Heart left ventricle (tissue), 16 donors: ENCODE measurements at regions not wholly inside any gene's neighbourhood (a gene's known extent, or its start where the extent isn't known, plus 50 kb on each side); places are given as distances from the start of the nearest gene placed in this dataset.

Experiments
- ATAC-seq, 4 donors: fragments of 200-7000 bp; cut with Tn5 transposase; one replicate each; pipeline ENCODE4 v1.9.1; 2020 to 2022; ENCODE audit warnings: moderate library complexity in 4 of 4, mild to moderate bottlenecking in 3 of 4, moderate number of reproducible peaks in 1 of 4
- DNase-seq, 5 donors: peaks; one replicate each; pipeline ENCODE4 v3.0.0-alpha.2; 2020
- H3K27ac ChIP-seq, 12 donors: fragments of 200-600 bp; sonication (generic) in 4 of 12; one replicate each; pipeline versions ENCODE4 v1.5.0 to v1.8.0; 2016 to 2022; ENCODE audit warnings: mild to moderate bottlenecking in 2 of 12
- H3K27me3 ChIP-seq, 9 donors: fragments of 200-600 bp; sonication (generic) in 2 of 9; one replicate each; pipeline versions ENCODE4 v1.5.1 to v1.8.0; 2016 to 2022; ENCODE audit warnings: mild to moderate bottlenecking in 3 of 9
- H3K36me3 ChIP-seq, 9 donors: fragments of 200-600 bp; sonication (generic) in 2 of 9; one replicate each; pipeline versions ENCODE4 v1.5.0 to v1.8.0; 2018 to 2022; ENCODE audit warnings: mild to moderate bottlenecking in 2 of 9
- H3K4me1 ChIP-seq, 12 donors: fragments of 200-600 bp; sonication (generic) in 4 of 12; one replicate each; pipeline versions ENCODE4 v1.5.0 to v1.8.0; 2016 to 2022; ENCODE audit warnings: mild to moderate bottlenecking in 3 of 12
- H3K4me3 ChIP-seq, 12 donors: fragments of 200-600 bp; sonication (generic) in 4 of 12; one replicate each; pipeline versions ENCODE4 v1.5.0 to v1.8.0; 2017 to 2022; ENCODE audit warnings: mild to moderate bottlenecking in 9 of 12, moderate library complexity in 4 of 12
- H3K9me3 ChIP-seq, 12 donors: fragments of 200-600 bp; sonication (generic) in 4 of 12; one replicate each; pipeline versions ENCODE4 v1.5.0 to v1.8.0; 2016 to 2022; ENCODE audit warnings: mild to moderate bottlenecking in 1 of 12
- POLR2A ChIP-seq, 2 donors: fragments of 450-650 bp; IDR thresholded peaks; one replicate each; pipeline ENCODE4 v1.6.1; 2017; ENCODE audit warnings: antibody characterized with exemption in 2 of 2, mild to moderate bottlenecking in 2 of 2, moderate library complexity in 2 of 2
- WGBS, 4 donors: extraction: QIAGEN DNeasy Blood & Tissue Kit in 2 of 4; methylation state at CpG; one replicate each; pipeline versions ENCODE4 v1.1.5 to v1.1.7; 2013 to 2018; 5-methylcytosine and 5-hydroxymethylcytosine counted together
- intact Hi-C, 10 donors: fragments of 100-400 bp; cut with DNase I; formaldehyde crosslinking; loops; one replicate each; pipeline versions ENCODE4 v1.11.1 to v1.14.2; 2022
- TF ChIP-seq, protein P1 (sequence below), 12 donors: fragments of 200-600 bp; sonication (generic) in 4 of 12; IDR thresholded peaks; one replicate each; pipeline versions ENCODE4 v1.5.0 to v1.8.0; 2018 to 2022; ENCODE audit warnings: antibody characterized with exemption in 12 of 12, mild to moderate bottlenecking in 5 of 12
- donor health status: ischemic (EF 13 %, LVEDD 7.1; RV severe dilation, severe dysfunction).
- donor health status: healthy with polysubstance abuse.
- donor health status: DM: no; HTN: yes; CAD: no.
- donor health status: DM: no; HTN: no; CAD: no.
- donor health status: ischemic (EF 25% LVEDD 6.9; RV normal size, moderate dysfunction).
- donor health status: ischemic (EF 25% LVEDD 5.7; RV mildly dilated, moderate dysfunction).
- donor health status: healthy.
- donor health status: DM: yes; HTN: yes; CAD: no.
- donor health status: ischemic (EF 35%, LVEDD 5.7; RV mildly dilated, moderate dysfunction).
- donor health status: nonischemic (EF 11% LVEDD 7.7; RV severe dilation, severe dysfunction).
- donor health status: DM: yes; HTN: yes; CAD: no.
- donor health status: PGD.
- donor health status: ischemic (EF 29% LVEDD 5.4; RV normal size, mild dysfunction).
- donor health status: nonischemic (EF 23%, LVEDD 6.1; RV moderate dilation, normal function).

DNA sequence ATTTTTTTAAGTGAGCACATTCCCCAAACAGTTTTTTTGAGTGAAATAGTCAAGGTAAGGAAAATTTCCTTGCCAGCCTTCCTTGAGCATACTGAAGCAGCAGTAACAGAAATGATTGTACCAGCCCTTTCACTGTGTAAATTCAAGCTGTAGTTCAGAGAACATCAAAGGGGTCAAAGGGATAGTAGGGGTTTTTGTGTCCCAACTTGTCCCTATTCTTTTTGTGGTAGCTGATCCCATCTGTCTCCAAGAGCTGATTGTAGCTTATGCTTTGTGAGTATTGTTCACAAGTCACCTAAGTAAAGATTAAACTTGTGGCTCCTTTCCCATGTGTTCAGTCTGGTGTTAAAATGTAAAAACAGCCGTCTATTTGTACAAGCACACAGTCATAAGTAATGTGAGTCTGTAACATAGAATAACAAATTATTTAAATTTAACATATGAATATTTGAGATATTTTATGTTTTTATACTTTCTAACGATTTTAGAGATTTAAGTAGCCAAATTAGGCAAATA is 185.0 kb downstream of the CENPW start:
- intact Hi-C loops = no loop called here
- Histone ChIP-seq H3K4me3 (no peak overlapping the region), H3K27me3 (no peaks in the 10 kb centered on the region), H3K4me1 (peaks cover 0 to 2% (median 0%) of the 10 kb centered on the region in 12 donors), H3K36me3 (no peaks in the 10 kb centered on the region), H3K9me3 (peaks cover 0 to 9% (median 0%) of the 10 kb centered on the region in 12 donors), H3K27ac (no peak overlapping the region)
- no peak for DNase-seq
- 58 to 64% (median 61%) methylated on average over 2 of the region's 2 CpGs for WGBS, 4 donors
- no peak for ATAC-seq
- no peak for TF ChIP-seq POLR2A (IDR thresholded peaks at IDR 0.05)
- TF ChIP-seq, protein P1, sequence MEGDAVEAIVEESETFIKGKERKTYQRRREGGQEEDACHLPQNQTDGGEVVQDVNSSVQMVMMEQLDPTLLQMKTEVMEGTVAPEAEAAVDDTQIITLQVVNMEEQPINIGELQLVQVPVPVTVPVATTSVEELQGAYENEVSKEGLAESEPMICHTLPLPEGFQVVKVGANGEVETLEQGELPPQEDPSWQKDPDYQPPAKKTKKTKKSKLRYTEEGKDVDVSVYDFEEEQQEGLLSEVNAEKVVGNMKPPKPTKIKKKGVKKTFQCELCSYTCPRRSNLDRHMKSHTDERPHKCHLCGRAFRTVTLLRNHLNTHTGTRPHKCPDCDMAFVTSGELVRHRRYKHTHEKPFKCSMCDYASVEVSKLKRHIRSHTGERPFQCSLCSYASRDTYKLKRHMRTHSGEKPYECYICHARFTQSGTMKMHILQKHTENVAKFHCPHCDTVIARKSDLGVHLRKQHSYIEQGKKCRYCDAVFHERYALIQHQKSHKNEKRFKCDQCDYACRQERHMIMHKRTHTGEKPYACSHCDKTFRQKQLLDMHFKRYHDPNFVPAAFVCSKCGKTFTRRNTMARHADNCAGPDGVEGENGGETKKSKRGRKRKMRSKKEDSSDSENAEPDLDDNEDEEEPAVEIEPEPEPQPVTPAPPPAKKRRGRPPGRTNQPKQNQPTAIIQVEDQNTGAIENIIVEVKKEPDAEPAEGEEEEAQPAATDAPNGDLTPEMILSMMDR (IDR thresholded peaks at IDR 0.05) = no peak

- Histone ChIP-seq H3K27ac (no peak overlapping the region), H3K4me1 (peaks cover 0 to 5% (median 0%) of the 10 kb centered on the region in 12 donors), H3K4me3 (no peak overlapping the region), H3K9me3 (no peaks in the 10 kb centered on the region), H3K27me3 (no peaks in the 10 kb centered on the region), H3K36me3 (no peaks in the 10 kb centered on the region)
- intact Hi-C loops = no loop called here
- ATAC-seq (no peak), DNase-seq (no peak)
- 84 to 90% (median 87%) methylated on average over 2 of the region's 2 CpGs for WGBS, 4 donors
- TF ChIP-seq POLR2A (IDR thresholded peaks at IDR 0.05) = no peak
- TF ChIP-seq, protein P1 (IDR thresholded peaks at IDR 0.05) = no peak
Measured at GRCh38 chr6:126526547-126526946, 186.6 kb downstream of the CENPW start.

- 64 to 70% (median 69%) methylated on average over 4 of the region's 4 CpGs for WGBS, 4 donors
- intact Hi-C loops = no loop called here
- H3K4me3 ChIP-seq = no peak overlapping the region
- H3K36me3 ChIP-seq = no peaks in the 10 kb centered on the region
- peaks cover 0 to 5% (median 0%) of the 10 kb centered on the region in 12 donors for H3K4me1 ChIP-seq
- no peaks in the 10 kb centered on the region for H3K9me3 ChIP-seq
- TF ChIP-seq, protein P1 (IDR thresholded peaks at IDR 0.05) = no peak
- no peak for TF ChIP-seq POLR2A (IDR thresholded peaks at IDR 0.05)
- DNase-seq (no peak), ATAC-seq (no peak)
- H3K27ac ChIP-seq = no peak overlapping the region
- H3K27me3 ChIP-seq = no peaks in the 10 kb centered on the region
Measured at GRCh38 chr6:126526996-126527606, 187.2 kb downstream of the CENPW start.

- intact Hi-C loops = no loop called here
- no peak for ATAC-seq
- 35 to 40% (median 35%) methylated on average over 2 of the region's 2 CpGs for WGBS, 4 donors
Measured at GRCh38 chr6:126529637-126530362, 189.9 kb downstream of the CENPW start.

More at GRCh38 chr6:126529637-126530362, 189.9 kb downstream of the CENPW start:
- no peak for TF ChIP-seq POLR2A (IDR thresholded peaks at IDR 0.05)
- TF ChIP-seq, protein P1 (IDR thresholded peaks at IDR 0.05) = peak in 3 of 12 donors; percentile 7 to 16 (median 11)
- H3K27ac ChIP-seq = no peak overlapping the region
- H3K4me3 ChIP-seq = no peak overlapping the region
- H3K27me3 ChIP-seq = no peaks in the 10 kb centered on the region
- H3K4me1 ChIP-seq = peaks cover 0 to 5% (median 0%) of the 10 kb centered on the region in 12 donors
- H3K36me3 ChIP-seq = no peaks in the 10 kb centered on the region
- H3K9me3 ChIP-seq = no peaks in the 10 kb centered on the region
- no peak for DNase-seq
